Dedifferentiated amniotic fluid mesenchymal stem cell (primary cell): ENCODE measurements at regions not wholly inside any gene's neighbourhood (a gene's known extent, or its start where the extent isn't known, plus 50 kb on each side); places are given as distances from the start of the nearest gene placed in this dataset.
"Not testable (repeated sequence)": the region's sequence is repeated elsewhere in the genome, so short reads cannot be mapped to it uniquely, and the experiment has no call there.

Experiments
- DNase-seq: peaks from one replicate; pipeline ENCODE4 v3.0.0-alpha.2; 2016; ENCODE audit errors: extremely low spot score

GRCh38 chr5:38148021-38148625 lies 110.2 kb upstream of the EGFLAM start:
- DNase-seq, result no peak

- no peak for DNase-seq
Observed at GRCh38 chr5:38143384-38143783, 115.0 kb upstream of the EGFLAM start.

- no peak for DNase-seq
Observed at GRCh38 chr5:38141665-38142064, 116.7 kb upstream of the EGFLAM start.

GRCh38 chr5:38138574-38138973 lies 119.8 kb upstream of the EGFLAM start:
- DNase-seq, result no peak

GRCh38 chr5:38135486-38136039 lies 122.8 kb upstream of the EGFLAM start:
- DNase-seq, result no peak

GRCh38 chr5:38134810-38135209 lies 123.5 kb upstream of the EGFLAM start:
- DNase-seq, result no peak

GRCh38 chr5:38134294-38134693 lies 124.1 kb upstream of the EGFLAM start:
- DNase-seq, result not testable (repeated sequence)

GRCh38 chr5:38131686-38132085 lies 126.7 kb upstream of the EGFLAM start:
- no peak for DNase-seq

- DNase-seq, result no peak
Observed at GRCh38 chr5:38124321-38124720, 134.0 kb upstream of the EGFLAM start.

- no peak for DNase-seq
Observed at GRCh38 chr5:38121420-38121819, 136.9 kb upstream of the EGFLAM start.

GRCh38 chr5:38119836-38120235 lies 138.5 kb upstream of the EGFLAM start:
- DNase-seq, result no peak

- no peak for DNase-seq
Observed at GRCh38 chr5:38117784-38118479, 140.4 kb upstream of the EGFLAM start.

GRCh38 chr5:38115318-38115827 lies 143.0 kb upstream of the EGFLAM start:
- no peak for DNase-seq

GRCh38 chr5:38113880-38114279 lies 144.5 kb upstream of the EGFLAM start:
- no peak for DNase-seq

GRCh38 chr5:38113456-38113855 lies 144.9 kb upstream of the EGFLAM start:
- DNase-seq, result no peak

- DNase-seq, result no peak
Observed at GRCh38 chr5:38112938-38113337, 145.4 kb upstream of the EGFLAM start.

GRCh38 chr5:38110130-38110529 lies 148.2 kb upstream of the EGFLAM start:
- no peak for DNase-seq

- no peak for DNase-seq
Observed at GRCh38 chr5:38107096-38107495, 151.3 kb upstream of the EGFLAM start.

- DNase-seq, result no peak
Observed at GRCh38 chr5:38105801-38106200, 152.6 kb upstream of the EGFLAM start.

- DNase-seq, result no peak
Observed at GRCh38 chr5:38105231-38105570, 153.2 kb upstream of the EGFLAM start.

GRCh38 chr5:38104497-38105230 lies 153.7 kb upstream of the EGFLAM start:
- no peak for DNase-seq

- no peak for DNase-seq
Observed at GRCh38 chr5:38101897-38102296, 156.5 kb upstream of the EGFLAM start.
